ENCODE measurements at regions not wholly inside any gene's neighbourhood (a gene's known extent, or its start where the extent isn't known, plus 50 kb on each side); places are given as distances from the start of the nearest gene placed in this dataset.

- no peak for DNase-seq (ENCODE audit: low spot score)
Measured at GRCh38 chr14:101453225-101453624, 108.1 kb upstream of the DIO3 start.

- no peak for DNase-seq (ENCODE audit: low spot score)
Measured at GRCh38 chr14:101454229-101454628, 107.1 kb upstream of the DIO3 start.

GRCh38 chr14:101456246-101457175 lies 104.8 kb upstream of the DIO3 start:
- no peak for DNase-seq (ENCODE audit: low spot score)

GRCh38 chr14:101457301-101457935 lies 103.9 kb upstream of the DIO3 start:
- DNase-seq (ENCODE audit: low spot score) = no peak

GRCh38 chr14:101457936-101458740 lies 103.2 kb upstream of the DIO3 start:
- DNase-seq (ENCODE audit: low spot score) = no peak

- no peak for DNase-seq (ENCODE audit: low spot score)
Measured at GRCh38 chr14:101458741-101459550, 102.3 kb upstream of the DIO3 start.

- no peak for DNase-seq (ENCODE audit: low spot score)
Measured at GRCh38 chr14:101459551-101459900, 101.8 kb upstream of the DIO3 start.

GRCh38 chr14:101460521-101460920 lies 100.8 kb upstream of the DIO3 start:
- DNase-seq (ENCODE audit: low spot score) = no peak

- DNase-seq (ENCODE audit: low spot score) = no peak
Measured at GRCh38 chr14:101460986-101461750, 100.1 kb upstream of the DIO3 start.

- DNase-seq (ENCODE audit: low spot score) = no peak
Measured at GRCh38 chr14:101461891-101462290, 99.4 kb upstream of the DIO3 start.

GRCh38 chr14:101462726-101463565 lies 98.3 kb upstream of the DIO3 start:
- DNase-seq (ENCODE audit: low spot score) = no peak

GRCh38 chr14:101463566-101464171 lies 97.6 kb upstream of the DIO3 start:
- no peak for DNase-seq (ENCODE audit: low spot score)

GRCh38 chr14:101464310-101464983 lies 96.8 kb upstream of the DIO3 start:
- DNase-seq (ENCODE audit: low spot score) = no peak

GRCh38 chr14:101464984-101465794 lies 96.1 kb upstream of the DIO3 start:
- DNase-seq (ENCODE audit: low spot score) = no peak

- no peak for DNase-seq (ENCODE audit: low spot score)
Measured at GRCh38 chr14:101465795-101466448, 95.4 kb upstream of the DIO3 start.

- no peak for DNase-seq (ENCODE audit: low spot score)
Measured at GRCh38 chr14:101466456-101467180, 94.7 kb upstream of the DIO3 start.

Data from hematopoietic multipotent progenitor cell treated with erythropoietin and hydrocortisone succinate and interleukin-3 and kit ligand, for 15 days (in vitro differentiated cells).